Panc1 (cell line): ENCODE measurements at regions not wholly inside any gene's neighbourhood (a gene's known extent, or its start where the extent isn't known, plus 50 kb on each side); places are given as distances from the start of the nearest gene placed in this dataset.

Experiments
- ATAC-seq: fragments of 200-7000 bp; cut with Tn5 transposase; 2 replicates; pipeline ENCODE4 v1.9.1; 2020; ENCODE audit warnings: mild to moderate bottlenecking, moderate library complexity
- BruUV-seq: library from RNA; stranded (reverse); fragments of 400-500 nt; replicated peaks from 2 replicates; lab custom pipeline; 2021; lab: Mats Ljungman, UMichigan
- CTCF ChIA-PET: fragments of 300-600 bp; sonication (Branson Sonifier 250); formaldehyde crosslinking; loops from one replicate; lab custom pipeline; 2022; ENCODE audit warnings: antibody characterized with exemption; lab: Charles Lee
- POLR2A ChIA-PET: fragments of 300-600 bp; sonication (Branson Sonifier 250); formaldehyde crosslinking; loops from one replicate; lab custom pipeline; 2022; ENCODE audit warnings: antibody characterized with exemption; lab: Charles Lee
- DNase-seq: peaks from one replicate; pipeline ENCODE4 v3.0.0-alpha.2; 2010; ENCODE audit warnings: low read depth, low spot score
- H3K27ac ChIP-seq: 2 replicates; pipeline ENCODE4 v1.5.1; 2011; ENCODE audit warnings: mild to moderate bottlenecking, low read length, inconsistent platforms
- H3K27me3 ChIP-seq: fragments of 200-500 bp; sonication (Bioruptor generic); 2 replicates; pipeline ENCODE4 v1.6.0; 2014; ENCODE audit warnings: low read length, inconsistent platforms; ENCODE audit not compliant: control insufficient read depth, insufficient read depth
- H3K36me3 ChIP-seq: fragments of 200-500 bp; sonication (Bioruptor generic); 2 replicates; pipeline ENCODE4 v1.5.1; 2014; ENCODE audit warnings: inconsistent platforms, mild to moderate bottlenecking, low read length, moderate library complexity; ENCODE audit not compliant: control insufficient read depth, insufficient read depth
- H3K4me1 ChIP-seq: 2 replicates; pipeline ENCODE4 v1.5.1; 2011; ENCODE audit warnings: inconsistent platforms, mild to moderate bottlenecking, low read length, moderate library complexity; ENCODE audit not compliant: control insufficient read depth, insufficient read depth
- H3K4me3 ChIP-seq, 2 experiments: 2 replicates each; pipeline ENCODE4 v1.5.1; 2011 to 2012; ENCODE audit warnings: low read depth in 2 of 2, low read length in 2 of 2, mild to moderate bottlenecking in 2 of 2, inconsistent platforms in 1 of 2, moderate library complexity in 1 of 2
- H3K9me3 ChIP-seq: fragments of 200-500 bp; sonication (Bioruptor generic); 2 replicates; pipeline ENCODE4 v1.5.1; 2014; ENCODE audit warnings: low read depth, mild to moderate bottlenecking, inconsistent platforms, low read length, moderate library complexity; ENCODE audit not compliant: control insufficient read depth, insufficient read depth
- POLR2AphosphoS5 ChIP-seq: IDR thresholded peaks from 2 replicates; pipeline ENCODE4 v1.6.1; 2012; ENCODE audit warnings: mild to moderate bottlenecking, low read depth, low read length, moderate library complexity
- SIN3A ChIP-seq: IDR thresholded peaks from 2 replicates; pipeline ENCODE4 v1.6.1; 2012; ENCODE audit warnings: low read depth, mild to moderate bottlenecking, low read length, moderate library complexity, borderline replicate concordance; ENCODE audit not compliant: insufficient read depth
- TCF7L2 ChIP-seq: IDR thresholded peaks from 2 replicates; pipeline ENCODE4 v1.6.1; 2011; ENCODE audit warnings: mild to moderate bottlenecking, low read depth, low read length, inconsistent platforms
- in situ Hi-C: cut with HindIII; loops from 2 replicates; pipeline ENCODE4 v1.10.0; 2016; ENCODE audit warnings: low sequenced_read_pairs, low pct_unique_long_range_greater_than_20kb
- intact Hi-C: fragments of 100-400 bp; cut with micrococcal nuclease; formaldehyde crosslinking; loops from one replicate; pipeline ENCODE4 v1.10.0; 2022; ENCODE audit not compliant: unreplicated experiment
- TF ChIP-seq, protein P1 (sequence below): fragments of 450-650 bp; IDR thresholded peaks from 2 replicates; pipeline ENCODE4 v1.5.1; 2017; ENCODE audit warnings: mild to moderate bottlenecking
- TF ChIP-seq, protein P2 (sequence below), 2 experiments: IDR thresholded peaks; 2 replicates each; pipeline ENCODE4 v1.6.1; 2011 to 2012; ENCODE audit warnings: low read depth in 2 of 2, control low read depth in 1 of 2, low read length in 1 of 2, mild to moderate bottlenecking in 1 of 2, moderate library complexity in 1 of 2; ENCODE audit not compliant: insufficient read depth in 1 of 2

- peaks cover 2% of the 10 kb centered on the region; the same call in 1 of the 2 replicates for H3K27me3 ChIP-seq
- no TSS peak for BruUV-seq
- CTCF ChIA-PET = no interaction called here
- TF ChIP-seq TCF7L2 (no peak), SIN3A (no peak), POLR2AphosphoS5 (no peak)
- TF ChIP-seq, protein P1, sequence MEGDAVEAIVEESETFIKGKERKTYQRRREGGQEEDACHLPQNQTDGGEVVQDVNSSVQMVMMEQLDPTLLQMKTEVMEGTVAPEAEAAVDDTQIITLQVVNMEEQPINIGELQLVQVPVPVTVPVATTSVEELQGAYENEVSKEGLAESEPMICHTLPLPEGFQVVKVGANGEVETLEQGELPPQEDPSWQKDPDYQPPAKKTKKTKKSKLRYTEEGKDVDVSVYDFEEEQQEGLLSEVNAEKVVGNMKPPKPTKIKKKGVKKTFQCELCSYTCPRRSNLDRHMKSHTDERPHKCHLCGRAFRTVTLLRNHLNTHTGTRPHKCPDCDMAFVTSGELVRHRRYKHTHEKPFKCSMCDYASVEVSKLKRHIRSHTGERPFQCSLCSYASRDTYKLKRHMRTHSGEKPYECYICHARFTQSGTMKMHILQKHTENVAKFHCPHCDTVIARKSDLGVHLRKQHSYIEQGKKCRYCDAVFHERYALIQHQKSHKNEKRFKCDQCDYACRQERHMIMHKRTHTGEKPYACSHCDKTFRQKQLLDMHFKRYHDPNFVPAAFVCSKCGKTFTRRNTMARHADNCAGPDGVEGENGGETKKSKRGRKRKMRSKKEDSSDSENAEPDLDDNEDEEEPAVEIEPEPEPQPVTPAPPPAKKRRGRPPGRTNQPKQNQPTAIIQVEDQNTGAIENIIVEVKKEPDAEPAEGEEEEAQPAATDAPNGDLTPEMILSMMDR = no peak
- TF ChIP-seq, protein P2, sequence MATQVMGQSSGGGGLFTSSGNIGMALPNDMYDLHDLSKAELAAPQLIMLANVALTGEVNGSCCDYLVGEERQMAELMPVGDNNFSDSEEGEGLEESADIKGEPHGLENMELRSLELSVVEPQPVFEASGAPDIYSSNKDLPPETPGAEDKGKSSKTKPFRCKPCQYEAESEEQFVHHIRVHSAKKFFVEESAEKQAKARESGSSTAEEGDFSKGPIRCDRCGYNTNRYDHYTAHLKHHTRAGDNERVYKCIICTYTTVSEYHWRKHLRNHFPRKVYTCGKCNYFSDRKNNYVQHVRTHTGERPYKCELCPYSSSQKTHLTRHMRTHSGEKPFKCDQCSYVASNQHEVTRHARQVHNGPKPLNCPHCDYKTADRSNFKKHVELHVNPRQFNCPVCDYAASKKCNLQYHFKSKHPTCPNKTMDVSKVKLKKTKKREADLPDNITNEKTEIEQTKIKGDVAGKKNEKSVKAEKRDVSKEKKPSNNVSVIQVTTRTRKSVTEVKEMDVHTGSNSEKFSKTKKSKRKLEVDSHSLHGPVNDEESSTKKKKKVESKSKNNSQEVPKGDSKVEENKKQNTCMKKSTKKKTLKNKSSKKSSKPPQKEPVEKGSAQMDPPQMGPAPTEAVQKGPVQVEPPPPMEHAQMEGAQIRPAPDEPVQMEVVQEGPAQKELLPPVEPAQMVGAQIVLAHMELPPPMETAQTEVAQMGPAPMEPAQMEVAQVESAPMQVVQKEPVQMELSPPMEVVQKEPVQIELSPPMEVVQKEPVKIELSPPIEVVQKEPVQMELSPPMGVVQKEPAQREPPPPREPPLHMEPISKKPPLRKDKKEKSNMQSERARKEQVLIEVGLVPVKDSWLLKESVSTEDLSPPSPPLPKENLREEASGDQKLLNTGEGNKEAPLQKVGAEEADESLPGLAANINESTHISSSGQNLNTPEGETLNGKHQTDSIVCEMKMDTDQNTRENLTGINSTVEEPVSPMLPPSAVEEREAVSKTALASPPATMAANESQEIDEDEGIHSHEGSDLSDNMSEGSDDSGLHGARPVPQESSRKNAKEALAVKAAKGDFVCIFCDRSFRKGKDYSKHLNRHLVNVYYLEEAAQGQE (IDR thresholded peaks at IDR 0.05; ENCODE audit: insufficient read depth in 1 of 2, low read depth in 2 of 2, low read length in 1 of 2) = no peak
- H3K4me1 ChIP-seq = no peaks in the 10 kb centered on the region
- no peak for DNase-seq
- H3K27ac ChIP-seq = no peak overlapping the region
- H3K9me3 ChIP-seq = no peaks in the 10 kb centered on the region; the same call in 1 of the 2 replicates
- POLR2A ChIA-PET = no interaction called here
- intact Hi-C loops = no loop called here
- no peak overlapping the region for H3K4me3 ChIP-seq
- no peaks in the 10 kb centered on the region for H3K36me3 ChIP-seq
- in situ Hi-C loops = no loop called here
- no peak for ATAC-seq
Measured at GRCh38 chr2:53530126-53530525, 237.5 kb upstream of the CHAC2 start.

DNA sequence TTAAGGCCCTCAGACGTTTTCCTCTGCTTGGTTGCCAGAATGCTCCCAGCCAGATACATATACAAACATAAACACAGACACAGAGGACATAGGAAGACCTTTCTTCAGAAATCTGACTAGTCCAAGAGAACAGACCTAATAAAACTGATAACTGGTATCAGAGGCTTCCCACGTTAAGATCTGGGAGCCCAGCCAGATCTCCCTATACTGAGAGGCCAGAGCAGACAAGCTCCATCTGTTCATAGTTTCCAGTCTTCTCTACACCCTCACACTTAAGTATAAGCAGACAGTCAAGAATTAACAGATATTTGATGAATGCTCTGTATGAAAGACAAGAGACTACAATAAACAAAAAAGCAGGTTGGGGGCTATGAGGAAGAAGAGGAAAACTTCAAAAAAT, 240.5 kb upstream of the CHAC2 start:
- ChIA-PET POLR2A (interaction anchor here (0.6 kb wide), 1 partner anchor 17 kb away, joined by 3 read pairs; no protein-coding TSS in a partner anchor), CTCF (no interaction called here)
- H3K27me3 ChIP-seq = peaks cover 4% of the 10 kb centered on the region; the same call in 1 of the 2 replicates
- no peaks in the 10 kb centered on the region for H3K36me3 ChIP-seq
- intact Hi-C loops (no loop called here), in situ Hi-C loops (no loop called here)
- no peaks in the 10 kb centered on the region for H3K4me1 ChIP-seq
- no peak for TF ChIP-seq SIN3A
- TF ChIP-seq, protein P2 (IDR thresholded peaks at IDR 0.05; ENCODE audit: insufficient read depth in 1 of 2, low read depth in 2 of 2, low read length in 1 of 2) = no peak
- TF ChIP-seq, protein P1 = no peak
- TF ChIP-seq POLR2AphosphoS5 = no peak
- no peak for TF ChIP-seq TCF7L2
- no peak for ATAC-seq
- no peak overlapping the region for H3K27ac ChIP-seq
- no TSS peak for BruUV-seq
- no peak overlapping the region for H3K4me3 ChIP-seq
- no peaks in the 10 kb centered on the region; the same call in 1 of the 2 replicates for H3K9me3 ChIP-seq
- DNase-seq = no peak
